ENCODE measurements at regions not wholly inside any gene's neighbourhood (a gene's known extent, or its start where the extent isn't known, plus 50 kb on each side); places are given as distances from the start of the nearest gene placed in this dataset.

DNA sequence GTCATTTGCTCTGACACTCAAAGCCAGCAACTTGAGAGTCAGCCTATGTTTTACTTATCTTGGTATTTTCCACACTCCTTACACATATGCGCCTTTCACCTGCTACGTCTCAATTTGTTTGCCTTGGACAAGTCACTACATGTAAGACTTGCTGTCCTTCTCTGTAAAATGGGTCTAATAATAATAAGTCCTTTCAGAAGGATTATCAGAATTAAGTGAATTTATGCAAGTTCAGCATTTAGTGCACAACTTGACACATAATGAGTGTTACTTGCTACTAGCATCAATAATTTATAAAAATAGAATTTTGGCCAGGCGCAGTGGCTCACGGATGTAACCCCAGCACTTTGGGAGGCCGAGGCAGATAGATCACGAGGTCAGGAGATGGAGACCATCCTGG is 71.1 kb upstream of the UBL3 start:
- DNase-seq (ENCODE audit: low spot score): no peak
- TF ChIP-seq, protein P1, sequence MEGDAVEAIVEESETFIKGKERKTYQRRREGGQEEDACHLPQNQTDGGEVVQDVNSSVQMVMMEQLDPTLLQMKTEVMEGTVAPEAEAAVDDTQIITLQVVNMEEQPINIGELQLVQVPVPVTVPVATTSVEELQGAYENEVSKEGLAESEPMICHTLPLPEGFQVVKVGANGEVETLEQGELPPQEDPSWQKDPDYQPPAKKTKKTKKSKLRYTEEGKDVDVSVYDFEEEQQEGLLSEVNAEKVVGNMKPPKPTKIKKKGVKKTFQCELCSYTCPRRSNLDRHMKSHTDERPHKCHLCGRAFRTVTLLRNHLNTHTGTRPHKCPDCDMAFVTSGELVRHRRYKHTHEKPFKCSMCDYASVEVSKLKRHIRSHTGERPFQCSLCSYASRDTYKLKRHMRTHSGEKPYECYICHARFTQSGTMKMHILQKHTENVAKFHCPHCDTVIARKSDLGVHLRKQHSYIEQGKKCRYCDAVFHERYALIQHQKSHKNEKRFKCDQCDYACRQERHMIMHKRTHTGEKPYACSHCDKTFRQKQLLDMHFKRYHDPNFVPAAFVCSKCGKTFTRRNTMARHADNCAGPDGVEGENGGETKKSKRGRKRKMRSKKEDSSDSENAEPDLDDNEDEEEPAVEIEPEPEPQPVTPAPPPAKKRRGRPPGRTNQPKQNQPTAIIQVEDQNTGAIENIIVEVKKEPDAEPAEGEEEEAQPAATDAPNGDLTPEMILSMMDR (IDR thresholded peaks at IDR 0.05; ENCODE audit: extremely low read depth, missing control alignments): no peak

DNA sequence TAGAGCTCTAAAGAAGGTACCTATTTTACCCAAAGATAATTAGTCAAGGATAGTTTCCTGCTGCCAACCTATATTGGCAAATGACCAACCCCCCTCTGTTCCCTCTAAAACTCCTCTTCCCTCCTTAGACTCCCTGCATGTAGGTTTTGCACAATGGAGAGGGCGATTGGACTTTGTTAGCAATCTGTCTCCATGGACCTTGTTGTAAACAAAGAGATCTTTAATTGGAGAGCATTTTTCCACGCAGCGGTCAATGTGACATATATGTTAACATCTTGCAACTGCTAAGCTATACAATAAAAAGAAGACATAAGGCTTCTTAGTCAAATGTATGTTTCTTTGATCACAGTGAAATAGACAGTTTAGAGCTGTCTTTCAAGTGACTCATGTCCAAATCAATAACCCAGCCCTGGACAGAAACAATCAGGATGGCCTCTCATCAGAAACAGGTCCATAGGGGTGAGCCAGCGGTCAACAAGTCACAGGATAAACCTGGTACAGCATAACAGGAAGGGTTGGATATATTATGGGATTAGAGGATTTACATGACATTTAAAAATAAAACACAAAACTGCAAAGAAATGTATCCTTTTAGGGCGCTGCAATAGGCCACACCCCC is 69.7 kb upstream of the UBL3 start:
- DNase-seq (ENCODE audit: low spot score): no peak
- TF ChIP-seq, protein P1 (IDR thresholded peaks at IDR 0.05; ENCODE audit: extremely low read depth, missing control alignments): no peak

DNA sequence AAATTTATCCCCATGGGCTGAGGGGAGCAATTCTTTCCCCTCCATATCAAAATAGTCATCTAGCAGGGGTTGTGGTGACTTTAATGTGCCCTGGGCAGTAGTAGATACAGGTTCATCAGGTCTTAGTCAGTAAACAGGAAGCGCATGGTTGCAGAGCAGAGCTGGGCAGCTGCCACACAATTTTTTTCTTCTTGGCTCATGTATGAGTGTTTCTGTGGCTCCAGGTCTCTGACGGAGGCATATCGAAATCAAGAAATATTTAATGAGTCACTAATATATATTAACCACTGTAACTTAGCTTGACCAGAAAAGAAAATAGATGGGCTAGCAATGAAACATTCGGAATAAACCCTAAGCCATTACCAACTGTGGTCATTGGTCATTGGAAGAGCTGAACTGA is 68.4 kb upstream of the UBL3 start:
- DNase-seq (ENCODE audit: low spot score): no peak
- TF ChIP-seq, protein P1 (IDR thresholded peaks at IDR 0.05; ENCODE audit: extremely low read depth, missing control alignments): no peak

DNA sequence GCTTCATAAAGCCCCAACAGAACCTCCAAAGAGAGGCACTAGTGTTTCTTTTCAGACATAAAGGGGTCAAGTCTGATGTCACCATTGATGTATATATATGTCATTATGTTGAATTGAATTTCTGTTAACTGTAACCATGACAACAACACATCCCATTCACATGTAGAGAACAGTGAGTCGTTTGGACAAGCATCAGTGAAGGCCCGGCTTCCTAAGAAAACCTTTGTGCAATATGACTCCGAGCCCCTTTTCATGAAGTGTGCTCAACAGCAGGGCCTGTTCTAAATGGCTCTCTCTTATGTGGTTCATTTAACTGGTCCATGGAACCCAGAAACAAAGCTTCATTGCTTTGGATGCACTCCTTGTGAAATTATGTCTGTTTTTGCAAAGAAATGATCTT is 67.2 kb upstream of the UBL3 start:
- TF ChIP-seq, protein P1 (IDR thresholded peaks at IDR 0.05; ENCODE audit: extremely low read depth, missing control alignments): no peak
- DNase-seq (ENCODE audit: low spot score): no peak

DNA sequence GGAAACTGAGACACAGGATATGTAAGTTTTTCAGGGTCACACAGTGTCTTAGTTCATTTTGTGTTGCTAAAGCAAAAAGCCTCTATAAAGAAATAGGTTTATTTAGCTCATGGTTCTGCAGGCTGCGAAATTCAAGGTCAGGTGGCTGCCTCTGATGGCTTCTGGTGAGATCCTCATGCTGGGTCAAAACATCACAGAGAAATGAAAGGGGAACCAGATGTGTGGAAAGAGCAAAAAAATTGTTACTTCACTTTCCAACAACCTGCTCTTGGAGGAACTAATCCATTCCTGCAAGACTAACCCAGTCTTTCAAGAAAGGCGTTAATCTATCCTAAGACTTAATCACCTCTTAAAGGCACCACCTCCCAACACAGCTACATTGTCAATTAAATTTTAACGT is 64.2 kb upstream of the UBL3 start:
- TF ChIP-seq, protein P1 (IDR thresholded peaks at IDR 0.05; ENCODE audit: extremely low read depth, missing control alignments): no peak
- no peak for DNase-seq (ENCODE audit: low spot score)

DNA sequence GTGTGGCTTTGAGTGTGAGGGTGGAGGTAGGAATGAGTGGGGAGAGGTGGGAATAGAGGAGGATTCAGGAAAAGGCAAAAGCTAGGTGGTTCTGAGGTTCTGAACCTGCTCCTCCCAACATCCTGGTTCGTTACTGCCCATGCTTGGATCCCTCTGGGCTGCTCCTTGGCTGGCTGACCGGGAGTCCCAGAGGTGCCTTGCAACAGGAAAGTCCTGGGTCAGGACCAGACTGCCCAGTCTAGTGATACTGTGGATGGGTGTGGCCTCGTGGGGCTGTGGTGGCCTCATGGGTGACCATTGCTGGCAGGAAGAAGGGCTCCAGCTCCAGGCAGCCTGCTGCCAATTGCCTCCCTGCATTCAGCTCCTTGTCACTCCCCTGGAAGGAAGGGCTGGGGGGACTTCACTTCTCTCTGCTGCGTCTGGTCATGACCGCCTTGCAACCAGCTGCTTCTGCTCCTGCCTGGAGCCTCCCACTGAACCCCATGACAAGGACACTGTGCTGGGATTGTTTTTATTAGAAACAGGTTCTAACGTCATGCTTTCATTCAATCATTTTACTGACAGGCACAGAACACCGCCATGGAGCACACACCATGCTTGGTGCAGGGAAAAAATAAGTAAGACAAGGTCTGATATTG is 61.5 kb upstream of the UBL3 start:
- no peak for DNase-seq (ENCODE audit: low spot score)
- TF ChIP-seq, protein P1 (IDR thresholded peaks at IDR 0.05; ENCODE audit: extremely low read depth, missing control alignments): no peak

DNA sequence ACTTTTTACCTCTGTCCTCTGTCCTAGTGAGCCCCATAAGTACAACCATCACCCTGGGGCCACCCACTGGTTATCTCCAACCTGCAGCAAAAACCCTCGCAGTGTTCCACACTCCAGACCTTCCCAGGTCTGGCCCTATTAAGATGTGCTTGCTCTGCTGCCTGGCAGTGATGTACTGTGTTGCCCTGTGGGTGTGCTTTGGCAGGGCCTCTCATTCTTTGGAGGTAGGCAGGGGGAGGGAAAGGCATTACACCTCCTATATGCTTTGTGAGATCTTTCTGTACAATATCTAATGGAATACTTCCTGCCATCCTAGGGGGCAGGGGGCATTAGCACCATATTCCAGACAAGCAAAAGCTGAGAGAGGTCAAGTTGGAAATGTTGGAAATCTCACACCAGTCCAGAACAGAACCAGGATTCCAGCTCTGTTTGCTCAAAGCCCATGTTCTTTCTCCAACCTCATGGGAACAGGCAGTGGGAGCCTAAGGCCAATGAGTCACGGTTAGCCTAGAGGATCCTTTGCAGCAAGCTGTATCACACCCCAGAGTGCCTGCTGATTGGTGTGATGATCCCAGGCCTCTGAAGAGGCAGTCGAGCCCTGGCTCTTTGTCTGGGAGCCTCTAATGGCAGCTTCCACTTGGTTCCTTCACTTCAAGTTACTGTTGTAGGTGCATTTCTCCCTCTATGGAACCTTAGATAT is 59.7 kb upstream of the UBL3 start:
- DNase-seq (ENCODE audit: low spot score): no peak
- TF ChIP-seq, protein P1 (IDR thresholded peaks at IDR 0.05; ENCODE audit: extremely low read depth, missing control alignments): no peak
